Breast epithelium (tissue), 4 donors: ENCODE measurements at regions not wholly inside any gene's neighbourhood (a gene's known extent, or its start where the extent isn't known, plus 50 kb on each side); places are given as distances from the start of the nearest gene placed in this dataset.

Source experiments
- DNase-seq, 2 donors: peaks; one replicate each; pipeline ENCODE4 v3.0.0-alpha.2; 2019; ENCODE audit warnings: low spot score in 2 of 2
- H3K27ac ChIP-seq, 2 donors: fragments of 200-600 bp; sonication (generic) in 1 of 2; one replicate each; pipeline ENCODE4 v1.5.1; 2016 to 2019; ENCODE audit warnings: mild to moderate bottlenecking in 1 of 2
- H3K27me3 ChIP-seq, 2 donors: fragments of 200-600 bp; sonication (generic) in 1 of 2; one replicate each; pipeline versions ENCODE4 v1.5.1 to v1.6.0; 2017 to 2019; ENCODE audit warnings: control low read depth in 1 of 2, mild to moderate bottlenecking in 1 of 2
- H3K36me3 ChIP-seq: fragments of 200-600 bp; one replicate; pipeline ENCODE4 v1.5.1; 2019
- H3K4me1 ChIP-seq, 2 donors: fragments of 200-600 bp; sonication (generic); one replicate each; pipeline ENCODE4 v1.5.1; 2016 to 2019; ENCODE audit warnings: control low read depth in 1 of 2
- H3K4me3 ChIP-seq, 3 donors: fragments of 200-600 bp; sonication (generic); 1 replicate in 2 of 3; 2 replicates in 1 of 3; pipeline ENCODE4 v1.5.1; 2016 to 2019; ENCODE audit warnings: mild to moderate bottlenecking in 3 of 3, moderate library complexity in 2 of 3
- H3K9me3 ChIP-seq, 2 donors: fragments of 200-600 bp; sonication (generic) in 1 of 2; one replicate each; pipeline ENCODE4 v1.5.1; 2016 to 2019; ENCODE audit warnings: control low read depth in 1 of 2
- POLR2A ChIP-seq: fragments of 450-650 bp; IDR thresholded peaks from one replicate; pipeline ENCODE4 v1.6.1; 2016; ENCODE audit warnings: antibody characterized with exemption, mild to moderate bottlenecking, moderate library complexity
- POLR2AphosphoS5 ChIP-seq, 3 donors: sonication (generic); formaldehyde crosslinking; IDR thresholded peaks; one replicate each; pipeline ENCODE4 v1.6.1; 2017; ENCODE audit warnings: antibody characterized with exemption in 3 of 3
- intact Hi-C: fragments of 100-400 bp; cut with DNase I; formaldehyde crosslinking; loops from one replicate; pipeline ENCODE4 v1.15.1; 2023; ENCODE audit warnings: low total_unique reads
- TF ChIP-seq, protein P1 (sequence below), 3 donors: fragments of 450-650 bp; IDR thresholded peaks; one replicate each; pipeline ENCODE4 v1.5.1; 2016 to 2017; ENCODE audit warnings: antibody characterized with exemption in 3 of 3, mild to moderate bottlenecking in 3 of 3, moderate library complexity in 3 of 3

DNA sequence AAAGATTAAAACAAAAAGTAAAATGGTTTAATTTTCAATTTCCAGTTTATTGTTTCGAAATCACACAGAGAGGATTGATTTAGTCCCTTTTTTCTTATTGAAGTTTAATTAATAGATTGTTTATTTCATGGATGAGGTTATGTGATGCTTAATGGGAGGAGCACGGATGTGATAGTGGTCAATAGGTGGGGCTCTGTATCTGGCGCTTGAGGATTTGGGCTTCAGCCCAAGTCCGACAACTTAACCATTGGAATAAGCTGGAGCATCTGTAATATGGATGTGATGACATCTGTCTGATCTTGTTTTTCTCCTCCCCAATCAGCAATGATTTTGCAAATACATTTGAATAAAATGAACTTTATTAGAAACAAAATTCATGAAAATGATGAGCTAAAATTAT lies 169.2 kb downstream of the LYPLAL1 start:
- Histone ChIP-seq H3K27me3 (no peaks in the 10 kb centered on the region), H3K4me1 (no peaks in the 10 kb centered on the region), H3K36me3 (no peaks in the 10 kb centered on the region), H3K27ac (no peak overlapping the region), H3K9me3 (peaks cover 0 to 5% of the 10 kb centered on the region in 2 donors), H3K4me3 (no peak overlapping the region)
- TF ChIP-seq POLR2A, result no peak
- TF ChIP-seq POLR2AphosphoS5 (IDR thresholded peaks at IDR 0.05), result no peak
- TF ChIP-seq, protein P1, sequence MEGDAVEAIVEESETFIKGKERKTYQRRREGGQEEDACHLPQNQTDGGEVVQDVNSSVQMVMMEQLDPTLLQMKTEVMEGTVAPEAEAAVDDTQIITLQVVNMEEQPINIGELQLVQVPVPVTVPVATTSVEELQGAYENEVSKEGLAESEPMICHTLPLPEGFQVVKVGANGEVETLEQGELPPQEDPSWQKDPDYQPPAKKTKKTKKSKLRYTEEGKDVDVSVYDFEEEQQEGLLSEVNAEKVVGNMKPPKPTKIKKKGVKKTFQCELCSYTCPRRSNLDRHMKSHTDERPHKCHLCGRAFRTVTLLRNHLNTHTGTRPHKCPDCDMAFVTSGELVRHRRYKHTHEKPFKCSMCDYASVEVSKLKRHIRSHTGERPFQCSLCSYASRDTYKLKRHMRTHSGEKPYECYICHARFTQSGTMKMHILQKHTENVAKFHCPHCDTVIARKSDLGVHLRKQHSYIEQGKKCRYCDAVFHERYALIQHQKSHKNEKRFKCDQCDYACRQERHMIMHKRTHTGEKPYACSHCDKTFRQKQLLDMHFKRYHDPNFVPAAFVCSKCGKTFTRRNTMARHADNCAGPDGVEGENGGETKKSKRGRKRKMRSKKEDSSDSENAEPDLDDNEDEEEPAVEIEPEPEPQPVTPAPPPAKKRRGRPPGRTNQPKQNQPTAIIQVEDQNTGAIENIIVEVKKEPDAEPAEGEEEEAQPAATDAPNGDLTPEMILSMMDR (IDR thresholded peaks at IDR 0.05), result no peak
- intact Hi-C loops, result no loop called here
- DNase-seq, result no peak

DNA sequence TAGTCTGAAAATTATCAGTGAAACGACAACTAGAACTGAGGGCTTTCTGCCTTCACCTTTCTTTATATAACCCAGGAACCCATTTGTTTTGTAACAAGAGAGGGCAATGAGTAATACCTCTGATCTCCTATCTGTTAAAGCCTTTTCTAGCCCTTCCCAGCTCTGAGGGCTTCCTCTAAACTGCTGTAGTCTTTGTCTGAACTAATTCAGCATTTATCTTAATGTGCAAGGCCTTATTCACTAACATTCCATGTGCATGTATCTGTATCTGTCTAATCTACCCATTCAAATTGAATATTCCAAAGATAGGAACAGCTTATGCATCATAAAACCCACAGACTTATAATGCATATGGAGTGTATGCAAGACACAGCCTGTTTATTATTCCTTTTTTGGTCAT lies 167.1 kb downstream of the LYPLAL1 start:
- H3K4me1 ChIP-seq, result no peaks in the 10 kb centered on the region

DNA sequence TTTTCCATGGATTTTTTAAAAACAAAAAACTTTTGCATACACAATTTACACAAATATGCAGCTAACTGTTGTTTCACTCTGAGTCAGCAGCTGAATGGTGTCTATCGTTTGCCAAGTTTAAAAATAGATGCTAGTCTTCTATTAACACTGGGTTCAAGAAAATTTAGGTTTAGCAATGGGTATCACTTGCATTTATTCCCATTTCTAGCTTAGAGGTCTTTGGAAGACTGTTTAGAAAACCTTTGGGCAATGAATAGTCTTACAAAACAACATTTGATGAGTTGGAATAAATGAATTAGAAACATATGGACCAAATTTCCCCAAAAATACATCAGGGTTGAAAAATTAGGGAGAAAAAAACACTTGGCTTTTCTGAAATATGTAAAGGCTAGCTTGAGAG lies 165.8 kb downstream of the LYPLAL1 start:
- intact Hi-C loops, result no loop called here
- no peak for DNase-seq
- Histone ChIP-seq H3K9me3 (no peaks in the 10 kb centered on the region), H3K4me3 (no peak overlapping the region), H3K27me3 (no peaks in the 10 kb centered on the region), H3K36me3 (no peaks in the 10 kb centered on the region), H3K27ac (no peak overlapping the region), H3K4me1 (no peaks in the 10 kb centered on the region)
- TF ChIP-seq POLR2AphosphoS5 (IDR thresholded peaks at IDR 0.05) (no peak), POLR2A (no peak)
- TF ChIP-seq, protein P1 (IDR thresholded peaks at IDR 0.05), result no peak

More for the DNA sequence above, 167.1 kb downstream of the LYPLAL1 start:
- Histone ChIP-seq H3K4me3 (no peak overlapping the region), H3K36me3 (no peaks in the 10 kb centered on the region), H3K27ac (no peak overlapping the region), H3K27me3 (no peaks in the 10 kb centered on the region), H3K9me3 (peaks cover 0 to 1% of the 10 kb centered on the region in 2 donors)
- no peak for DNase-seq
- intact Hi-C loops, result no loop called here
- TF ChIP-seq, protein P1 (IDR thresholded peaks at IDR 0.05), result no peak
- TF ChIP-seq POLR2A, result no peak
- no peak for TF ChIP-seq POLR2AphosphoS5 (IDR thresholded peaks at IDR 0.05)

DNA sequence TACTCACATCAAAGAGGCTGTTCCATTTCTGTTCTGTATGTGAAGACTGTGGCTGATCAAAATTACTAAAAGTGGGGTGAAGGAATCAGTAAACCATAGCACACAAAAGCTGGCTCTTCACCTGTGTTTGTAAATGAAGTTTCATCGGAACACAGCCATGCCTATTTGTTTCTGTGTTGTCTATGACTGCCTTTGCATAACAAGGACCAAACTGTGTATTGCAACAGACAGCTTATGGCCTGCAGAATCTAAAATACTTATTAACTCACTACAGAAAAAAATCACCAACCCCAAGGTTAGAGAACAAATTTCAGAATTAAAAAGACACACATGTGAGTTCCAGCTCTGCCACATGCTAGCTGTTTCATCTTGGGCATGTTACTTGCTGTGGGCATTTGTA lies 163.9 kb downstream of the LYPLAL1 start:
- TF ChIP-seq, protein P1 (IDR thresholded peaks at IDR 0.05), result no peak
- TF ChIP-seq POLR2A (no peak), POLR2AphosphoS5 (IDR thresholded peaks at IDR 0.05) (no peak)
- intact Hi-C loops, result no loop called here
- Histone ChIP-seq H3K27me3 (no peaks in the 10 kb centered on the region), H3K4me3 (no peak overlapping the region), H3K4me1 (no peaks in the 10 kb centered on the region), H3K27ac (no peak overlapping the region), H3K9me3 (no peaks in the 10 kb centered on the region), H3K36me3 (no peaks in the 10 kb centered on the region)
- DNase-seq, result no peak

DNA sequence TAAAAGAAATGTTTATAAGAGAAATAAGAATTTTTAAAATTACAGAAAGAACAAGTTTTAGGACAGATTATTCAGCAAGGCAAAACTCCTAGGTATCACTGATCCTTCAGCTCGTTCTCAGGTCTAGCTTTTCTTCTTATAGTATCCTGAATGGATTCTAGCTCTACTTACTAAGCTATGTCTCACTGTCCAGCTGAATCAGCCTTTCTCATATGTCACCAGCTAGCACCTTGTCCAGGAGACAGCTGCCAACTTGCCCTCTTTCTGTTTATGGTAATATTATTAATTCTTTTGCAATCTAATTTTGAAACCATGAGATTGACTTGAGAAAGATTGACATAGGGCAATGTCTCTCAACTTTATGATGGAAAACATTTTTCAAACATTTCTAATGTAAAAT lies 159.9 kb downstream of the LYPLAL1 start:
- no peaks in the 10 kb centered on the region for H3K27me3 ChIP-seq
- H3K36me3 ChIP-seq, result no peaks in the 10 kb centered on the region
- DNase-seq, result no peak
- H3K27ac ChIP-seq, result no peak overlapping the region
- H3K4me1 ChIP-seq, result no peaks in the 10 kb centered on the region
- intact Hi-C loops, result no loop called here
- TF ChIP-seq, protein P1 (IDR thresholded peaks at IDR 0.05), result no peak
- TF ChIP-seq POLR2AphosphoS5 (IDR thresholded peaks at IDR 0.05) (no peak), POLR2A (no peak)
- no peaks in the 10 kb centered on the region for H3K9me3 ChIP-seq
- H3K4me3 ChIP-seq, result no peak overlapping the region
